SH-SY5Y (cell line): ENCODE measurements at regions not wholly inside any gene's neighbourhood (a gene's known extent, or its start where the extent isn't known, plus 50 kb on each side); places are given as distances from the start of the nearest gene placed in this dataset.

Experiments used
- GATA2 ChIP-seq: IDR thresholded peaks from 2 replicates; pipeline ENCODE4 v1.6.1; 2011; ENCODE audit warnings: mild to moderate bottlenecking, low read depth, low read length
- GATA3 ChIP-seq: IDR thresholded peaks from 2 replicates; pipeline ENCODE4 v1.6.1; 2011; ENCODE audit warnings: low read depth, mild to moderate bottlenecking, low read length, moderate library complexity

- TF ChIP-seq GATA2 (no peak), GATA3 (no peak)
These were observed 188.2 kb downstream of the KIF20B start for GRCh38 chr10:89889606-89890005.
